Glutamatergic neuron (in vitro differentiated cells): ENCODE measurements at regions not wholly inside any gene's neighbourhood (a gene's known extent, or its start where the extent isn't known, plus 50 kb on each side); places are given as distances from the start of the nearest gene placed in this dataset.

Source experiments
- DNase-seq: peaks from one replicate; pipeline ENCODE4 v3.0.0; 2022
- H3K27ac Mint-ChIP-seq: one replicate; pipeline ENCODE4 v1.8.0; 2020; ENCODE audit warnings: mild to moderate bottlenecking, mixed read lengths, inconsistent platforms; ENCODE audit not compliant: unreplicated experiment
- H3K27me3 Mint-ChIP-seq: one replicate; pipeline ENCODE4 v1.8.0; 2020; ENCODE audit warnings: mild to moderate bottlenecking, moderate library complexity, mixed read lengths, inconsistent platforms; ENCODE audit not compliant: unreplicated experiment
- H3K36me3 Mint-ChIP-seq: one replicate; pipeline ENCODE4 v1.8.0; 2020; ENCODE audit warnings: mild to moderate bottlenecking, mixed read lengths, inconsistent platforms; ENCODE audit not compliant: unreplicated experiment
- H3K4me1 Mint-ChIP-seq: one replicate; pipeline ENCODE4 v1.8.0; 2020; ENCODE audit warnings: mild to moderate bottlenecking, low read depth, mixed read lengths, inconsistent platforms; ENCODE audit not compliant: unreplicated experiment
- H3K4me3 Mint-ChIP-seq: one replicate; pipeline ENCODE4 v1.8.0; 2020; ENCODE audit warnings: mild to moderate bottlenecking, mixed read lengths, inconsistent platforms; ENCODE audit not compliant: unreplicated experiment
- H3K9me3 Mint-ChIP-seq: one replicate; pipeline ENCODE4 v1.8.0; 2020; ENCODE audit warnings: mild to moderate bottlenecking, moderate library complexity, mixed read lengths, inconsistent platforms; ENCODE audit not compliant: unreplicated experiment
- TF ChIP-seq, protein P1 (sequence below): fragments of 200-600 bp; sonication (generic); IDR thresholded peaks from one replicate; pipeline ENCODE4 v1.5.0; 2021; ENCODE audit not compliant: partially characterized antibody, unreplicated experiment

DNA sequence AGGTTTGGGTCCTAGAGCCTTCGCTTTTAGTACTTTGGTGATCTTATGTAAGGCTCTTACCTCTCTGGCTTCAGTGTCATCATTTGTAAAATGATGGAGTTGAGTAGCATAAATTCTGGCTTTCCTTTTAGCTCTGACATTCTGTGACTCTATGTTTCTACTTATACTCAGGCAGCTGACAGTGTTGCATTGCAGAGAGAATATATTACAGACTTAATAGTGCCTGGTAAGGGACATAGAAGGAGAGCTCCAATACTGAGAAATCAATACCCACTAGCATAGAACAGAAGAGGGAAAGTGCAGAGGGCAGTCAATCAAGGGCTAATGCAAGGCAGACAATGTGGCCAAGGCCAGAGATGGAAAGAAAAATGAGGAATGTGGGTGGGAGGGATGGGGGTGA, 371.4 kb upstream of the TLE4 start:
- H3K9me3 Mint-ChIP-seq: no peaks in the 10 kb centered on the region
- H3K27me3 Mint-ChIP-seq: no peaks in the 10 kb centered on the region
- no peak overlapping the region for H3K4me3 Mint-ChIP-seq
- DNase-seq: no peak
- no peaks in the 10 kb centered on the region for H3K4me1 Mint-ChIP-seq
- H3K27ac Mint-ChIP-seq: no peak overlapping the region
- no peaks in the 10 kb centered on the region for H3K36me3 Mint-ChIP-seq
- TF ChIP-seq, protein P1, sequence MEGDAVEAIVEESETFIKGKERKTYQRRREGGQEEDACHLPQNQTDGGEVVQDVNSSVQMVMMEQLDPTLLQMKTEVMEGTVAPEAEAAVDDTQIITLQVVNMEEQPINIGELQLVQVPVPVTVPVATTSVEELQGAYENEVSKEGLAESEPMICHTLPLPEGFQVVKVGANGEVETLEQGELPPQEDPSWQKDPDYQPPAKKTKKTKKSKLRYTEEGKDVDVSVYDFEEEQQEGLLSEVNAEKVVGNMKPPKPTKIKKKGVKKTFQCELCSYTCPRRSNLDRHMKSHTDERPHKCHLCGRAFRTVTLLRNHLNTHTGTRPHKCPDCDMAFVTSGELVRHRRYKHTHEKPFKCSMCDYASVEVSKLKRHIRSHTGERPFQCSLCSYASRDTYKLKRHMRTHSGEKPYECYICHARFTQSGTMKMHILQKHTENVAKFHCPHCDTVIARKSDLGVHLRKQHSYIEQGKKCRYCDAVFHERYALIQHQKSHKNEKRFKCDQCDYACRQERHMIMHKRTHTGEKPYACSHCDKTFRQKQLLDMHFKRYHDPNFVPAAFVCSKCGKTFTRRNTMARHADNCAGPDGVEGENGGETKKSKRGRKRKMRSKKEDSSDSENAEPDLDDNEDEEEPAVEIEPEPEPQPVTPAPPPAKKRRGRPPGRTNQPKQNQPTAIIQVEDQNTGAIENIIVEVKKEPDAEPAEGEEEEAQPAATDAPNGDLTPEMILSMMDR: no peak

DNA sequence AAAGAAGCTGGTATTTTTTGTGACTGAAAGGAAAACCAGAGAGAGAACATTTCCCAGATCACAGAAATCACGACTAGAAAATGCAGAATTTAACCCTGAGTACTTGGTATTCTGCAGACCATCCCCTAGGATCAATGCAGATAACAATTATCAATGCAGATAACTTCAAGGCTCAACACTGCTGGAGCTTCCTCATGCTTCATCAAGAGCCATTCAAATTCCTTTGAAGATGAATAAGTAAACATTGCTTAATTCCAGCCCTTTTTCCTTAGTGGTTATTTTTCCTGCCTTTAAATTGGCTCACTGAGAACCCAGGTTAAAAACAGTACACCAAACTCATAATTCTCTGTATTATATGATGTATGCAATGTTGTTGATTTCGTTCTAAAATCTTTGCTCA, 370.1 kb upstream of the TLE4 start:
- H3K27ac Mint-ChIP-seq: no peak overlapping the region
- no peak overlapping the region for H3K4me3 Mint-ChIP-seq
- H3K9me3 Mint-ChIP-seq: no peaks in the 10 kb centered on the region
- TF ChIP-seq, protein P1: no peak
- H3K36me3 Mint-ChIP-seq: no peaks in the 10 kb centered on the region
- no peaks in the 10 kb centered on the region for H3K27me3 Mint-ChIP-seq
- DNase-seq: no peak
- no peaks in the 10 kb centered on the region for H3K4me1 Mint-ChIP-seq

DNA sequence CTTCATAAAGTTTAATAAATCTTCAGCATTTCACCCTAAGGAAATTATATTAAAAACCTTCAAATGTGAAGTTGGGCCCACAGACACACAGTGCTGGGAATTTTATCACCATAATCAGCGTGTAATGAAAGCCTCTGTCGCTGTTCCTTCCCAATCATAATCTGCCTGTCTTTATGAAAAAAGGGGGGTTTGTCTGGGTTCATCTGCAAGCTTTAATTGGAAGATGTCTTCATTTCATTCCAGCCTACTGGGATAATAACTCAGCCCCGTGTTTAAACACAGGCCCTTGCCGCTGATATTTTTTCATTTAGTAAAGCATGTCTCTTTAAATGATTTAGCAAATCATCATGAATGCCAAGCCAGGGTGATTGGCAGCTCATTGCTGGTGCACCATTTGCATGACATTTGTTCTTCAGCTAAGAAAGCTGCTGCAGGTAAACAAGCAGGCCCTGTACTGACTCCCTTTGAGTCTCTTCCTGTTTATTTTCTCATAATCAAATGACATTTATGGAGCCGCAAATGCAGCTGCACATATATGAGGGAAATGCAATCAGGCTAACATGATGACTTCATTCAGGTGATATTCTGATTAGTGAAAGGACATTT, 362.9 kb upstream of the TLE4 start:
- Mint-ChIP-seq H3K9me3 (no peaks in the 10 kb centered on the region), H3K27me3 (no peaks in the 10 kb centered on the region), H3K4me1 (no peaks in the 10 kb centered on the region), H3K27ac (no peak overlapping the region), H3K4me3 (no peak overlapping the region), H3K36me3 (no peaks in the 10 kb centered on the region)
- no peak for DNase-seq
- TF ChIP-seq, protein P1: no peak

DNA sequence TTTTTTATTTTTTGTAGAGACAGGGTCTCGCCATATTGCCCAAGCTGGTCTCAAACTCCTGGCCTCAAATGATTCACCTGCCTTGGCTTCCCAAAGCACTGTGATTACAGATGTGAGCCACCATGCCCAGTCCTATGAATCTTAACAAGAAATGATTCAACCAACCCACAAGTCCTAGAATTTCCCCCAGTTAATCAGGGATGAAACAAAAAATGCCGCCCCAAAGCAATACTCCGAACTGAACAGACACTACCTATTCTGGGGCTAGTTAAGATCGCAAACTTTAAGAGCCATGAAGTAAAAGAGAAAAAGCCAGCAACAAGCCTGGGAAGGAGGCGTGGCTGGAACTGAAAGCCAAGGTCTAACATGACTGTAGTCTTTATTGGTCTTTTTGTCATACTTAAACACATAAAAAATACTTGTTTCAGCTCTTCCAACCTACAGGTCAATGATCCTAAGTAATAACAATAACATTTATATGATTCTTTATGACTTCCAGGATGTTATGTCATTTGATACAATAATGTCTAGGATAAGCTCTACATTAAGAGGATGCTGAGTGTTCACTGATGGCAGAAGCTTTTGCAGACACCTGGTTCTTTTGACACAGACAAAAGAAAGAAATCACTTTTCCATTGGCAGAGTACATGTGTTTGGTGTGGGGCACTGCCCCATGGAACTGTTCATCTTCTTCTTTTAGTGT, 361.1 kb upstream of the TLE4 start:
- H3K27ac Mint-ChIP-seq: no peak overlapping the region
- H3K27me3 Mint-ChIP-seq: no peaks in the 10 kb centered on the region
- TF ChIP-seq, protein P1: no peak
- H3K4me3 Mint-ChIP-seq: no peak overlapping the region
- H3K4me1 Mint-ChIP-seq: no peaks in the 10 kb centered on the region
- H3K9me3 Mint-ChIP-seq: no peaks in the 10 kb centered on the region
- H3K36me3 Mint-ChIP-seq: no peaks in the 10 kb centered on the region
- no peak for DNase-seq

DNA sequence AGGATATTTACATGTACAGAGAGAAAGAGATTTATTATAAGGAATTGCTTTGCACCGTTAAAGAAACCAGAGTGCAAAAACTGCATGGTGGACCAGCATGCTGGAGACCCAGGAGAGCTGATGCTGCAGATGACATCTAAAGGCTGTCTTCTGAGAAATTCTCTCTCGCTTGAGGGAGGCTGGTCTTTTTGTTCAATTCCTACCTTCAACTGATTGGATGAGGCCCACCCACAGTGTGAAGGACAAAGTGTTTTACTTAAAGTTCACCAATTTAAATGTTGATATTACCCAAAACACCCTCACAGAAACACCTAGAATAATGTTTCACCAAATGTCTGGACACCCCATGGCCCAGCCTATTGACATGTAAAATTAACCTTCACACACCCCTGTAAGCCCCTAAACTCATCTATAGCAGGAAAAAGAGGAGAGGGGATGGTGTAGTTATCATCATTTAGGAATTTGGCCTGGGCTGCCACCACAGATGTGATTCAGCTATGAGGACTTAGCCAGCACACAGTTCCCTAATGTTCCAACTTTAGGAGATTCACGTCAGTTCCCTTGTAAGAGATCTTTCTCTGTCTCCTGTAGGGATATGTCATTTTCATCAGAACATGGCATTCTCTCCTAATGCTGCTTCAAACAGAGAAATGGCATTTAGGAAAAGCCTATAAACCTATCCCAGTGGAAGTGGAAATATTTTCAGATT, 358.2 kb upstream of the TLE4 start:
- no peak for DNase-seq
- H3K27me3 Mint-ChIP-seq: no peaks in the 10 kb centered on the region
- H3K4me1 Mint-ChIP-seq: no peaks in the 10 kb centered on the region
- no peak overlapping the region for H3K27ac Mint-ChIP-seq
- H3K36me3 Mint-ChIP-seq: no peaks in the 10 kb centered on the region
- TF ChIP-seq, protein P1: no peak
- no peak overlapping the region for H3K4me3 Mint-ChIP-seq
- H3K9me3 Mint-ChIP-seq: no peaks in the 10 kb centered on the region
